ENCODE measurements at regions not wholly inside any gene's neighbourhood (a gene's known extent, or its start where the extent isn't known, plus 50 kb on each side); places are given as distances from the start of the nearest gene placed in this dataset.

GRCh38 chr13:67330149-67330548, 100.0 kb upstream of the PCDH9 start:
- TF ChIP-seq CTCF (IDR thresholded peaks at IDR 0.05; ENCODE audit: low read depth, low read length, poor library complexity, severe bottlenecking) = no peak
- TF ChIP-seq EZH2phosphoT487 (IDR thresholded peaks at IDR 0.05; ENCODE audit: borderline replicate concordance, low read length) = no peak

Measured in DOHH2 (cell line).